GM12872 (cell line): ENCODE measurements at regions not wholly inside any gene's neighbourhood (a gene's known extent, or its start where the extent isn't known, plus 50 kb on each side); places are given as distances from the start of the nearest gene placed in this dataset.

Source experiments
- CTCF ChIP-seq: IDR thresholded peaks from 3 replicates; pipeline ENCODE4 v1.5.1; 2011; ENCODE audit warnings: low read depth, mild to moderate bottlenecking, low read length, moderate library complexity; ENCODE audit not compliant: insufficient read depth

DNA sequence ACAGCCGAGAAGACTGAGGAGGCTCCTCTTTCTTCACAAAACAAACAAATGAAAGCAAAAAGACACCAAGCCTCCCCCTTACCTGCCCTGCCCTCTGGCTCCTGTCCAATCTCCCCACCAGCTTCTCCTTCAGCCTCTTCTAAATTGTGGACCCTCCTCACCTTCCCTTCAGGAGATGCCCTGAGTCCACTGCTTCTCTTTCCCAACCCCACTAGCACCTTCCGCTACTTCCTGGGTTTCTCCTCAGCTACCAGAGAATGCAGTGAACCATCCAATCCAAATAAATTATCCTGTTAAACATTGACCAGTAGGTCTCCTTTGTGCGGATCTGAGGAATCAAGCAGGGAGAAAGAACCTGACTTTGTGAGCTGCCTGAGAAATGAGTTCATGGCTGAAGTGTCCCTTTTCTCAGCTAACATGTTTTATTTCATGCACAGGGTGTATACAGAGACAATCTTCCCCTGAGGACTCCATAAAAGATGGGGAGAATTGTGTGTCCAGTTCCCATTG, 63.2 kb upstream of the VPREB1 start:
- TF ChIP-seq CTCF, result no peak

- no peak for TF ChIP-seq CTCF
These were observed 63.8 kb upstream of the VPREB1 start for GRCh38 chr22:22180738-22181285.

- no peak for TF ChIP-seq CTCF
These were observed 64.7 kb upstream of the VPREB1 start for GRCh38 chr22:22179858-22180257.

DNA sequence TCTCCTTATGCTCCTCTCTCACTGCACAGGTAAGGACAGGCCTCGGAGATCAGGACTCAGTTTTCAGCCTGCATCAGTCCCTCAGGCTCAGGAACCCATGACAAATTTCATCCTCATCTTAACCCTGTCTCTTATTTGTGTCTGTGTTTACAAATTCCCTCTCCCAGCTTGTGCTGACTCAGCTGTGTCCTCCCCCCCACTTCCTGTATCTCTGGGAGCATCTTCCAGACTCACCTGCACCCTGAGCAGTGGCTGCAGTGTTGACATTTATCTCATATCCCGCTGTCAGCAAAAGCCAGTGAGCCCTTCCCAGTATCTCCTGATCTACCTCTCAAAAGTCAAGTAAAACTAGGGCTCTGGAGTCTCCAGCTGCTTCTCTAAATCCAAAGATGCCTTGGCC, 65.6 kb upstream of the VPREB1 start:
- TF ChIP-seq CTCF, result no peak

DNA sequence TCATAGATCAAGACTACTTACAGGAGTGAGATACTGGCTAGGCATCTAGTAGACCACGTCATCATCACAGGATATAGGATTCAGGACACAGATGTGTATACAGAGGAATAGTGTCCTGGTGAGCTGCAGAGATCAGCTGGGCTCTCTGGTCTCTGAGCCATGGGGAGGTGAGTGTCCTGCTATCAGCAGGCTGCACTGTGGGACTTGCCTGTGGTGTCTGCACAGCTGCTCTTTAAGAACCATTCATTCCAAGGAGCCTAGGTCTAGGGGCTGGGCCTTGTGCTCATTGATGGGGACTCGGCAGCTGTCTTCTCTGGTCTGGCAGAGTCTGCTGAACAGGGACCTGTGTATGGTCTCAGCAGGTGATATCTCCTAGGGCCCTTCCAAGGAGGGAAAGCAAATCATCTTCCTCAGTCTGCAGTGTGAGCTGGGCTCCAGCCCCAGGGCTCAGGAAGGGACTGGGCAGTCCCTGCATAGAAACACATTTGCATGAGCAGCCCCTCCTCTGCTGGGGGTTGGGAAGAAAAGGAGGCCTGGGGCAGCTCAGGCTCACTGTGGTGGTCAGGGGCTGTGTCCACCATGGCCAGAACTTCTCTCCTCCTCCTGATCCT, 66.1 kb upstream of the VPREB1 start:
- no peak for TF ChIP-seq CTCF

GRCh38 chr22:22176929-22177616, 67.5 kb upstream of the VPREB1 start:
- no peak for TF ChIP-seq CTCF

DNA sequence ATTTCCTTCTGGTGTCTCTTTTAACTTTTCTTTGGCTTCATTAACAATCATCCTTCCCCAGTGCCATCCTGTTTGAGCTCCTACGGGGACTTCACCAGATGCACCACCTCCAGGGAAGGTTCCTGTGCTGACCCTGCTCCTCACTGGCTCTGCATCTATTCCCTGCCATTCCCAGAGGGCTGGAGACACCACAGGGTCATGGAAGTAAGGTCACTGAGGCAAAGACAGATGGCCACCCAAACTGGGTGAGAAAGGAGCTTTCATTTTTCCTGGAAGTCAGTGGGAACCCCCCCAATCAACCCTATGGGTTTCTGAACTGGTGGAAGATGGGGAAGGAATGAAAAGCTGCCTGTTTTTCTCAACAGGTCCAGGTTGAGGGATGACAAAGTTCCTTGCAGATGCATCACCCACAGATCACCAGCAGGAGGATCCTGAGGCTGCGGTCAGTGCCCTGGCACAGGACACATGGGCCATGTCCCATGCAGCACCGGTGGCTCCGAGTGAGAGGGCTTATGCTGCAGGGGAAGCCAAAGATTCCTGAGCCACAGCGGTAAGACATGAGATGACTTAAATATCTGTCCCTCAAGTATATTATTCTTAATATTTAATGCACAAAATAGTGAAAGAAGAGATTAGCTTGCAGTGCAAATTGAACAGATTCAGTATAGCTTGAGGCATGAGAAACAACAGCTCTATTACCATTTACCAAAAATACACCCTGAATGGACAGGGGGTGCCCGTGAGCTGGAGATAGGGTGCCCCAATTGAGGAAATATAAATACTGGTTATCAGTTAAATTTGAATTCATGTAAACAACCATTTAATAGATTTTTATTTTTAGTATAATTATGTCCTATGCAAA, 73.0 kb upstream of the VPREB1 start:
- peak; percentile 56 for TF ChIP-seq CTCF
